HG03064 (cell line): ENCODE measurements at regions not wholly inside any gene's neighbourhood (a gene's known extent, or its start where the extent isn't known, plus 50 kb on each side); places are given as distances from the start of the nearest gene placed in this dataset.
"Not testable (repeated sequence)": the region's sequence is repeated elsewhere in the genome, so short reads cannot be mapped to it uniquely, and the experiment has no call there.

Source experiments
- ATAC-seq: cut with Tn5 transposase; IDR thresholded peaks from one replicate; pipeline ENCODE4 v1.9.1; 2021; ENCODE audit warnings: low read depth; ENCODE audit not compliant: unreplicated experiment

DNA sequence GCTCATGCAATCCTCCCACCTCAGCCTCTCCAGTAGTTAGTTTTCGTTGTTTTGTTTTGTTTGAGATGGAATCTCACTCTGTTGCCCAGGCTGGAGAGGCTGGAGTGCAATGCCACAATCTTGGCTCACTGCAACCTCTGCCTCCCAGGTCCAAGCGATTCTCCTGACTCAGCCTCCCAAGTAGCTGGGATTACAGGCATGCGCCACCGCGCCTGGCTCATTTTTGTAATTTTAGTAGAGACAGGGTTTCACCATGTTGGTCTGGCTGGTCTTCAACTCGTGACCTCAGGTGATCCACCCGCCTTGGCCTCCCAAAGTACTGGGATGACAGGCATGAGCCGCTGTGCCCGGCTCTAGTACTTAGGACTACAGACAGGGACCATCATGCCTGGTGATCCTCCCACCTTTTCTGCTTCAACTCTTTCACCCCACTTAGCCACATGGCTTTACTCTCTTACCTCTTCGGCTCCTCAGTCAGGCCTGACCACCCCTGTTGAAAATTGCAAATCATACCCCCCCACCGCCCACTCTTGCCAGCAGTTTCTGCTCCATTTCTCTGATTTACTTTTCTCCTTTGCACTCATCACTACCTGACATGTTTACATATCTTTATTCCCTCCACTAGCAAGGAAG lies 157.1 kb upstream of the GRK3 start:
- no peak for ATAC-seq

DNA sequence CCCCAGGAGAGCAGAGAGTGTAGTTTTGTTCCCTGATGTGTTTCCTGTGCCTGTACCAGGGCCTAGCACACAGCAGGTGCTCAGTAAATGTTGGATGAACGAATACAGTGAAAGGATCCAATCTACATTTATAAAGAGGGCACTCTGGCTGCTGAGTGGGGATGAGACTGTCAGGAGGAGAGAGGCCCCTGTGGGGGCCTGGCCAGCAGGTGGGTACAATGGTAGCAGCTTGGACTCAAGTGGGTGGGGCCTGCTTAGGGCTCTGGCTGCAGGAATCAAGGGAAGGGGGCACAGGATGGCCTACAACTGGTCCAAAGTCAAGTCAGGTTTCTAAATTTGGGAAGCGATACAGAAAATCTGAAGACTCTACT lies 156.6 kb upstream of the GRK3 start:
- ATAC-seq = no peak

- ATAC-seq = no peak
Observed at GRCh38 chr22:25409240-25409639, 155.2 kb upstream of the GRK3 start.

DNA sequence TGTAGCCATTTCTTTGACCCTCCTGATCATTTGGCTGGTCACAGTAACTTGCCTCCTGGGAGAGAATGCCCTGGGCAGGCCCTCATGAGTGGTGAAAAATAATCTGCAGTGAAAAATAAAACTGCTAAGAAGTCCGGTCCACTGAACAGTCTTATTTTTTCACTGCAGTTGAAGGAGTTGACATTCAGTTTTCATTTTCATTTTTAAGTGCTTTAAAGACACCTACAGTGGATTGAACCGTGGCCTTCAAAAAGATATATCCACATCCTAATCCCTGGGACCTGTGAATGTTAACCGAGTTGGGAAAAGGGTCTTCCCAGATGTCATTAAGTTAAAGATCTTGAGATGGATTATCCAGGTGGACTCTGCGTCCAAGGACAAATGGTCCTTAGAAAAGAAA lies 153.6 kb upstream of the GRK3 start:
- ATAC-seq = no peak

GRCh38 chr22:25413620-25414019 lies 150.9 kb upstream of the GRK3 start:
- no peak for ATAC-seq

DNA sequence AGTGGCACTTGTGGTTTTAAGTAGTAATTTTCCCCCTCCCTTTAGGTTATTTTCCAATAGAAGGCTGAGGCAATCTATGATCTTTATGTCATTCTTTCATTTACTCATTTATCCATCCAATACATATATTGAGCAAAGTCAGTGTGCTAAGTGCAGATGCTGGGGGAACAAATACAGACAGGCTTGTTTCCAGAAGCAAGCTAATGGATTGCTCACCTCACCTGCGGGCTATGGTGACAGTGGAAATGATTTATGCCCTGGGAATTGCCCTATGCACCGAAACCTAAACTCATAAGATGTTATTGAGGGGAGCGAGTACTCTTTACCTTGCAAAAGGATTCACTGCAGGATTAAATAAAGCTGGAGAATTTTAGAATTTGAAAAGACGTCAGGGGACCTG lies 148.7 kb upstream of the GRK3 start:
- ATAC-seq = not testable (repeated sequence)

GRCh38 chr22:25417826-25418225 lies 146.6 kb upstream of the GRK3 start:
- not testable (repeated sequence) for ATAC-seq

DNA sequence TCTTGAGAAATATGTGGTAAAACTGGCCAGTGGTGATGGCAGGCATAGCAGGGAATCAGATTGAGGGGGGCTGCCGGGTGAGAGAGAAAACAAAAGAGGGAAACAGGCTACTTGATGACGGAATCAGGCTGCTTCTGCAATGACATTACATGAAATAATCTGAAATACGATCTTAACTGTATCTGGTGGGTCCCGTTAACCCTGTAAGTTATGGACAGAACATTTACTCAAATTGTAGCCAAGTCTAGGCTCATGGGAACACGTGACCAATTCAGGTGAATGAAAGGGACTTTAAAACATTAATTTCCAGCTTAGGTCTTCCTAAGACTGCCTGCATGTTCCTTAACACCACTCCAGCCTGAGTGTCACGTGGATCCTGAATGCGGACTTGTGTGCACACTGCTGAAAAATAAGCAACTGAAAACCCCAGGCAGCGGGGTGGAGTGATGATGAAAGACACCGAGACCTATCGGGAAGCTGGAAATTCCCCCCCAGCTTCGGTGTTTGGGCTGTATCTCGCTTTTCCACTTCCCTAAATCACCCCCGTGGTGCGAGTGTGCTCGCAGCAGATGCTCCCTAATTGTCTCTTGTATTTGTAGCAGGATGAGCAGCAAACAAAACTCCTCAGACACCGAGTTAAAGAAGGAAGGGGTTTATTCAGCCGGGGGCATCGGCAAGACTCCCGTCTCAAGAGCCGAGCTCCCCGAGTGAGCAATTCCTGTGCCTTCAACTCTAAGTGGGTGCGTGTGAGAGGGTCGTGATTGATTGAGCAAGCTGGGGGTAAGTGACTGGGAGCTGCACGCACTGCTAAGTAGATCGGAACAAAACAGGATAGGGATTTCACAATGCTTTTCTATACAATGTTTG lies 145.0 kb upstream of the GRK3 start:
- no peak for ATAC-seq

- ATAC-seq = not testable (repeated sequence)
Observed at GRCh38 chr22:25420114-25420441, 144.4 kb upstream of the GRK3 start.

DNA sequence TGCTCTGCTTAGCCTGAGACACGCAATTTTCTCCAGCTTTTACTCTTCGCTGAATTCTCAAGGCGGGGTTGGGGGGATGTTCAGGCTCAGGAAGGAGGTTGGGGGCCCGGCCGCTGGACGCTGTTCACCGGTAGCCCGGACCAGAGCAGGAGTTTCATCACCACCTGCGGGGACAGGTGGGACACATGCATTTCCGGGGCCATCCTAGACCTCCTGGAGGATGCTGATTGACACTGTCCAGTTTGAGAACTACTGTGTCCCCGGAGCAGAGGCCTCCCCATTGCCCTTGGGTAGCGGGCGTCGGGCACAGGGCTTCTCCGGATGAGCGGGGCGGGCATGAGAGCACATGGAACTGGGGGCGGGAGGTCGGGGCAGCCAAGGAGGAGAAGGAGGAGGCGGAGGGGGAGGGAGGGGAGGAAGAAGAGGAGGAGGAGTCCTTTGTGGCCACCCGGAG lies 144.0 kb upstream of the GRK3 start:
- ATAC-seq = no peak

- ATAC-seq = no peak
Observed at GRCh38 chr22:25420925-25421904, 143.3 kb upstream of the GRK3 start.

- ATAC-seq = not testable (repeated sequence)
Observed at GRCh38 chr22:25426530-25427308, 137.8 kb upstream of the GRK3 start.

DNA sequence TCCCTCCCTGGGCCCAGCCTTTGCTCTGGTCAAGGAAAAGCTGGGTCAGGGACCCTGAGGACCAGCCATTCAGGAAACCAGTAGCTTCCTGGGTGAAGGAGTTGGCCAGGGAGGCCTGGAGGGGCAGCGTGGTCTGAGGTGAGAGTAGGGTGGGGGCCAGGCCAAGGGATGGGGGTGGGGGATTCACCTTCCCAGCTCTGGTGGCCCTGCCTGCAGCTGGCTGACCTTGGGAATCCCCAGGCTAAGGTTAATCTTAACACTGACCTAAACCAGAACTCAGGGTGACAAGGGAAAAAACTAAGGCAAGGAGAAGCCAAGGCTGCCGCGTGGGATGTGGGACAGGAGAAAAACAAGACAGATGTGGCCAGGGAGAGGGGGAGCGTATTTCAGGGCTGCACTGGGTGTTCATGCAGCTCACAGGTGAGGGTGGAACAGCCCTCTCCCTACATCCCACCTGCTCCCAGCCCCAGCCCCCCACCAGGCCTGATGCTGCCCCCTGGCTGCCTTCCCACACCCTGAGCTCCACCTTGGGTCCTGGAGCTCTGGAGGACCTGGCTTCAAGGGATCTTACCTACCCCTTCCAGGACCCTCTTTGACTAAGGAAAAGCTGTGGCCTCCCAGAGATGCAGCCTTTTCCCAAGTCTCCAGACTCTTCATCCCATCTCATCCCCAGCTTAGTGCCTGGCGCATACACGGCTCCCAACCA lies 132.7 kb upstream of the GRK3 start:
- not testable (repeated sequence) for ATAC-seq

- ATAC-seq = not testable (repeated sequence)
Observed at GRCh38 chr22:25433381-25433970, 131.0 kb upstream of the GRK3 start.

GRCh38 chr22:25437414-25438160 lies 126.9 kb upstream of the GRK3 start:
- no peak for ATAC-seq

DNA sequence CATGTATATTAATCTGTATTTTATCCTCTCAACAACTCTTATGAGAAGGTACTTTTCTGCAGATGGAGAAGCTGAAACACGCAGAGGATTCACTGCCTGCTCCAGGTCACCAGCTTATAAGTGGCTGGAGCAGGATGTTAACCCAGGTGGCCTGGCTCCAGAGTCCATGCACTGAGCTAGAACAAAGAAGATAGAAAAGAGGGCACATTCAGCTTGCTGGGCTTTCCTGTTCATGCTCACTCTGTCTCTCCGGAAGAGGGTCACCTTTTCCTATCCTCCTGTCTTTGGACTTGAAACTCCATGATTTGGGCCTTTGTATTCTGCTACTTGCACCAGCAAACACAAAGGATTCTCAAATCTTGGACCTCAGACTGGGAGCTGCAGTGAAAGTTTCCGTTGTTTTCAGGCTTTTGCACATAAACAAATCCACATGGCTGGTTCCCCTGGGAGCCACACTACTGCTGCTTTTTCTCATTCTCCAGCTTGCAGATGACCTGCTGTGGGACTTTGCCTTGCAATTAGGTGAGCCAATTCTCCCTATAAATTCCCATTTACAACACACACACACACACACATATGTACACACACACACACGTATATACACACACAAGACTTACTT lies 117.3 kb upstream of the GRK3 start:
- no peak for ATAC-seq

DNA sequence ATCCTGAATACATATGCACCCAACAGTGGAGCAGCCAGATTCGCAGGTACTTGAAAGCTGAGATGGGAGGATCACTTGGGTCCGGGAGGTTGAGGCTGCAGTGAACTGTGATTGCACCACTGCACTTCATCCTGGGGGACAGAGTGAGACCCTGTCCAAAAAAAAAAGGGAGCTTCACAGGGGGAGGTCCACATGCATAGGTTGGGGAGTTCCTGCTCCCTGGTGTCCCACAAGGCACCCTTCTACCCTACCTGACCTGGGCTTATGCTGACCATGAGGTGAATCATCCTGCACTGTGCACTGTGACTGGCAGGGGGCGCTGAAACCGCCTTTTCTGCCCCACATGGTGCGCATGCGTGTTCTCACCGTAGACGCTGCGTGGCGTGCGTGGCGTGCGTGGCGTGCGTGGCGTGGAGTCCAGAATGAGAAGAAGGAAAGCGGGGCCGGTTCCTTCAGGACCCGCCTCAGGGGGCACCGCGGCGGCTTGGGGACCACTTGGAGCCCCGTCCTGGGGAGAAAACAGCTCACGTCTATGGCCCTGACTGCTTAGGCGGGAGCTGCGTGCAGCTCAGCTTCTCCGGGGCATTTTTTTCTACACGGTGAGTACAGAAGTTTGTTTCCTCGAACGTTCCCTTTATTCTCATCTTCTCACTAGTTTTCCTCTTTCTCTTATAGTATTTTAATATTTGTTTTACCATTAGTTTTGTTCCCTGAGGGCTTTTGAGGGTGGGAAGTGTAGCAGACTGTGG lies 116.6 kb upstream of the GRK3 start:
- peak; percentile 62 for ATAC-seq
